ENCODE measurements at regions not wholly inside any gene's neighbourhood (a gene's known extent, or its start where the extent isn't known, plus 50 kb on each side); places are given as distances from the start of the nearest gene placed in this dataset.

- H3K9me3 ChIP-seq (ENCODE audit: low read depth, low read length, poor library complexity, severe bottlenecking), result no peaks in the 10 kb centered on the region
- TF ChIP-seq CTCF (conservative IDR thresholded peaks at IDR 0.05; ENCODE audit: low read depth, low read length) (no peak), EZH2 (IDR thresholded peaks at IDR 0.05; ENCODE audit: borderline replicate concordance, low read depth, low read length, poor library complexity, severe bottlenecking) (no peak)
- no peak overlapping the region for H3K4me3 ChIP-seq (ENCODE audit: low read depth, low read length, poor library complexity, severe bottlenecking)
- H3K4me1 ChIP-seq (ENCODE audit: insufficient read depth, low read length, poor library complexity, severe bottlenecking), result no peaks in the 10 kb centered on the region
- ChIA-PET CTCF (no interaction called here), POLR2A (ENCODE audit: low non-redundant PET) (no interaction called here)
- no peaks in the 10 kb centered on the region for H3K36me3 ChIP-seq (ENCODE audit: insufficient read depth, low read length, poor library complexity, severe bottlenecking)
- no peaks in the 10 kb centered on the region for H3K27me3 ChIP-seq (replicated peaks; ENCODE audit: insufficient read depth, low read depth, low read length, poor library complexity)
- no TSS peak for BruUV-seq (replicated peaks)
- intact Hi-C loops (cut with micrococcal nuclease; ENCODE audit: unreplicated experiment), result no loop called here
- DNase-seq (ENCODE audit: low spot score), result no peak
- H3K27ac ChIP-seq (ENCODE audit: low read depth, low read length, poor library complexity, severe bottlenecking), result no peak overlapping the region
These were observed 152.1 kb downstream of the GALC start for GRCh38 chr14:87840906-87841305.

GRCh38 chr14:87838931-87839330 is 154.1 kb downstream of the GALC start:
- Histone ChIP-seq H3K36me3 (ENCODE audit: insufficient read depth, low read length, poor library complexity, severe bottlenecking) (no peaks in the 10 kb centered on the region), H3K4me1 (ENCODE audit: insufficient read depth, low read length, poor library complexity, severe bottlenecking) (no peaks in the 10 kb centered on the region), H3K4me3 (ENCODE audit: low read depth, low read length, poor library complexity, severe bottlenecking) (no peak overlapping the region), H3K9me3 (ENCODE audit: low read depth, low read length, poor library complexity, severe bottlenecking) (no peaks in the 10 kb centered on the region), H3K27ac (ENCODE audit: low read depth, low read length, poor library complexity, severe bottlenecking) (no peak overlapping the region), H3K27me3 (replicated peaks; ENCODE audit: insufficient read depth, low read depth, low read length, poor library complexity) (no peaks in the 10 kb centered on the region)
- POLR2A ChIA-PET (ENCODE audit: low non-redundant PET), result no interaction called here
- TF ChIP-seq CTCF (conservative IDR thresholded peaks at IDR 0.05; ENCODE audit: low read depth, low read length) (no peak), EZH2 (IDR thresholded peaks at IDR 0.05; ENCODE audit: borderline replicate concordance, low read depth, low read length, poor library complexity, severe bottlenecking) (no peak)
- DNase-seq (ENCODE audit: low spot score), result no peak
- CTCF ChIA-PET, result no interaction called here
- no TSS peak for BruUV-seq (replicated peaks)
- intact Hi-C loops (cut with micrococcal nuclease; ENCODE audit: unreplicated experiment), result no loop called here

GRCh38 chr14:87837296-87837695 is 155.7 kb downstream of the GALC start:
- intact Hi-C loops (cut with micrococcal nuclease; ENCODE audit: unreplicated experiment), result no loop called here
- H3K4me3 ChIP-seq (ENCODE audit: low read depth, low read length, poor library complexity, severe bottlenecking), result no peak overlapping the region
- H3K27me3 ChIP-seq (replicated peaks; ENCODE audit: insufficient read depth, low read depth, low read length, poor library complexity), result no peaks in the 10 kb centered on the region
- H3K27ac ChIP-seq (ENCODE audit: low read depth, low read length, poor library complexity, severe bottlenecking), result no peak overlapping the region
- no peaks in the 10 kb centered on the region for H3K4me1 ChIP-seq (ENCODE audit: insufficient read depth, low read length, poor library complexity, severe bottlenecking)
- BruUV-seq (replicated peaks), result no TSS peak
- H3K36me3 ChIP-seq (ENCODE audit: insufficient read depth, low read length, poor library complexity, severe bottlenecking), result no peaks in the 10 kb centered on the region
- ChIA-PET POLR2A (ENCODE audit: low non-redundant PET) (no interaction called here), CTCF (no interaction called here)
- no peak for DNase-seq (ENCODE audit: low spot score)
- TF ChIP-seq CTCF (conservative IDR thresholded peaks at IDR 0.05; ENCODE audit: low read depth, low read length) (no peak), EZH2 (IDR thresholded peaks at IDR 0.05; ENCODE audit: borderline replicate concordance, low read depth, low read length, poor library complexity, severe bottlenecking) (no peak)
- H3K9me3 ChIP-seq (ENCODE audit: low read depth, low read length, poor library complexity, severe bottlenecking), result no peaks in the 10 kb centered on the region
